ENCODE measurements at regions not wholly inside any gene's neighbourhood (a gene's known extent, or its start where the extent isn't known, plus 50 kb on each side); places are given as distances from the start of the nearest gene placed in this dataset.

DNA sequence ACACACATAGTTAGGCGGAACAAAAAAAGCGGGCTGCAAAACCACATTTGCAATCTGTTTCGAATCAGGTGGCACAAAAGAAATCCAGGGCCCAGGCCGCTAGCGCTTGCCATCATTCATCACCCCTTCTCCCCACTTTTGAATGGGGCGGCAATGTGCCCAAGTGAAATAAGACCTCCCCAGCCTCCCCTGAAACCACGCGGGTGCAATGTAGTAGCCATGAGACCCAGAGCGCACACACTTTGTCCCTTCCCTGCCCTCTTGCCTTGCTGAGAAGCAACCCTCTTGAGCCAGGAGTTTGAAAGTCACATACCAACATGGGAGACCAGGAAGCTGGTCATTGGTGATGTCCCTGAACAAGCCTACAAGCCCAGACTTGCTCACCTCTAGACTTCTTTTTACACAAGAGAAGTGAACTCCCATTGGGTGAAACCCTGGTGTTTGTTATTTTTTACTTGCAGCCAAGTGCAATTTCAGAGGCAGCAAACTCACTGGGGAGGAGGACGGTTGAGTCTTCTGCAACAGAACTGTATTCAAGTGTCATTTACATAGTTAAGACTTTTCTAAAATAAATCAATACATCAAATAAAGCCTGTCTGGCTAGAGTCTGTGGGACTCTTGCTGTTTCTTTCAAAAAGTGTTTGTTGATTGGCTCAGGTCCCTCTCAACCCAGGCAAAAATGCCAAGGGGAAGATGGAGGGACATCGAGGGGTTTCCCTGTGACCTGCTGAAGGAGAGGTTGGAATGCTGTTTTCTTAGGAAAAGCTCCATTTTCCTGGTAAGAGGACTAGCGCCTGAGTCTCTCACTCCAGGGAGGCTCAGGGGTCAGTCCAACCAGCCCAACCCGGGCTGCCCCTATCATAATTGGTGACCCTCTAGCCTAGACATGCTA is 138.1 kb upstream of the PTPN1 start:
- H3K14ac ChIP-seq (ENCODE audit: low read length): peak overlapping the region; percentile 25
- H3K23ac ChIP-seq (ENCODE audit: low read length): no peak overlapping the region
- H3K4me2 ChIP-seq (ENCODE audit: low read length): no peak overlapping the region
- H3K36me3 ChIP-seq (ENCODE audit: control insufficient read depth in 1 of 2, insufficient read depth in 2 of 2, low read length in 2 of 2): no peaks in the 10 kb centered on the region
- H2BK12ac ChIP-seq (ENCODE audit: low read length): peak overlapping the region; percentile 6
- peak overlapping the region; percentile 57 for H3K27ac ChIP-seq (ENCODE audit: low read depth, low read length)
- H3K79me2 ChIP-seq (ENCODE audit: control insufficient read depth, insufficient read depth, low read length, poor library complexity): no peaks in the 10 kb centered on the region
- H2AFZ ChIP-seq (ENCODE audit: insufficient read depth, low read length, poor library complexity): no peak overlapping the region
- peaks cover 9% of the 10 kb centered on the region for H3K79me1 ChIP-seq (ENCODE audit: low read length)
- H3K18ac ChIP-seq (ENCODE audit: low read length): no peak overlapping the region
- H2BK120ac ChIP-seq (ENCODE audit: insufficient read depth, low read length, poor library complexity): peak overlapping the region; percentile 45
- no peak overlapping the region for H3K9ac ChIP-seq (ENCODE audit: low read length)
- no CpG with 5 or more reads among the region's 13 CpGs for WGBS (ENCODE audit: extremely low coverage, insufficient coverage, insufficient read length)
- H3K27me3 ChIP-seq (ENCODE audit: insufficient read depth, low read length): no peaks in the 10 kb centered on the region
- peaks cover 4 to 7% of the 10 kb centered on the region in 2 experiments for H3K4me1 ChIP-seq (ENCODE audit: control insufficient read depth in 1 of 2, insufficient read depth in 2 of 2, low read length in 2 of 2)
- H3K9me3 ChIP-seq (ENCODE audit: insufficient read depth, low read depth, low read length): peaks cover 3% of the 10 kb centered on the region
- peak overlapping the region; percentile 24 for H4K8ac ChIP-seq (ENCODE audit: low read depth, low read length)
- DNase-seq: peak in 1 of 2 donors; percentile 58
- H3K4me3 ChIP-seq (ENCODE audit: low read depth, low read length): no peak overlapping the region
- no peak overlapping the region for H2BK5ac ChIP-seq (ENCODE audit: low read depth, low read length, poor library complexity)
- H3K4ac ChIP-seq (ENCODE audit: low read depth, low read length): no peak overlapping the region
- peak overlapping the region; percentile 64 for H2AK5ac ChIP-seq (ENCODE audit: low read length)
- H4K91ac ChIP-seq (ENCODE audit: low read depth, low read length): peak overlapping the region; percentile 81
- no peak overlapping the region for H4K12ac ChIP-seq (ENCODE audit: low read depth, low read length)

DNA sequence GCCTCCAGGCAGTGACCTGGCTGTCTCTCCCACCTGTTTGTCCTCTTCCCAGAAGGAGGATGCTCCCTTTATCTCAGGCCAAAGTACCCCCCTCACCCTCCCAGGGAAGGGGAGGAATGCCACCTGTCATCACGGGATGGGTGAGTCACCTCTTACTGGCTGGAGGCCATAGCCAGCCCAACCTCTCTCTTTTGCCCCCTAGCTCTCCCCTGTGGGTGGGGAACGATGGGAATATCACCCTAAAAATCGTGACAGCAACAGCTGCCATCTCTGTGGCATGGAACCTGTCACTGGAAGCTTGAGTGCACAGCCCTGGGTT is 137.5 kb upstream of the PTPN1 start:
- no peaks in the 10 kb centered on the region for H3K27me3 ChIP-seq (ENCODE audit: insufficient read depth, low read length)
- no peak overlapping the region for H3K14ac ChIP-seq (ENCODE audit: low read length)
- no peak overlapping the region for H3K4me2 ChIP-seq (ENCODE audit: low read length)
- no peak overlapping the region for H3K4me3 ChIP-seq (ENCODE audit: low read depth, low read length)
- H4K91ac ChIP-seq (ENCODE audit: low read depth, low read length): peak overlapping the region; percentile 51
- H2AK5ac ChIP-seq (ENCODE audit: low read length): peak overlapping the region; percentile 42
- no peak overlapping the region for H2BK5ac ChIP-seq (ENCODE audit: low read depth, low read length, poor library complexity)
- H3K18ac ChIP-seq (ENCODE audit: low read length): no peak overlapping the region
- H3K4ac ChIP-seq (ENCODE audit: low read depth, low read length): no peak overlapping the region
- DNase-seq: peak; percentile 97
- H2BK12ac ChIP-seq (ENCODE audit: low read length): peak overlapping the region; percentile 30
- H3K79me1 ChIP-seq (ENCODE audit: low read length): peaks cover 9% of the 10 kb centered on the region
- peaks cover 3% of the 10 kb centered on the region for H3K9me3 ChIP-seq (ENCODE audit: insufficient read depth, low read depth, low read length)
- no peak overlapping the region for H2BK120ac ChIP-seq (ENCODE audit: insufficient read depth, low read length, poor library complexity)
- H2AFZ ChIP-seq (ENCODE audit: insufficient read depth, low read length, poor library complexity): no peak overlapping the region
- no peaks in the 10 kb centered on the region for H3K36me3 ChIP-seq (ENCODE audit: control insufficient read depth in 1 of 2, insufficient read depth in 2 of 2, low read length in 2 of 2)
- no peak overlapping the region for H3K27ac ChIP-seq (ENCODE audit: low read depth, low read length)
- no peaks in the 10 kb centered on the region for H3K79me2 ChIP-seq (ENCODE audit: control insufficient read depth, insufficient read depth, low read length, poor library complexity)
- peaks cover 4 to 7% of the 10 kb centered on the region in 2 experiments for H3K4me1 ChIP-seq (ENCODE audit: control insufficient read depth in 1 of 2, insufficient read depth in 2 of 2, low read length in 2 of 2)
- no CpG with 5 or more reads among the region's 3 CpGs for WGBS (ENCODE audit: extremely low coverage, insufficient coverage, insufficient read length)
- no peak overlapping the region for H3K23ac ChIP-seq (ENCODE audit: low read length)
- no peak overlapping the region for H4K12ac ChIP-seq (ENCODE audit: low read depth, low read length)
- no peak overlapping the region for H3K9ac ChIP-seq (ENCODE audit: low read length)
- peak overlapping the region; percentile 29 for H4K8ac ChIP-seq (ENCODE audit: low read depth, low read length)

DNA sequence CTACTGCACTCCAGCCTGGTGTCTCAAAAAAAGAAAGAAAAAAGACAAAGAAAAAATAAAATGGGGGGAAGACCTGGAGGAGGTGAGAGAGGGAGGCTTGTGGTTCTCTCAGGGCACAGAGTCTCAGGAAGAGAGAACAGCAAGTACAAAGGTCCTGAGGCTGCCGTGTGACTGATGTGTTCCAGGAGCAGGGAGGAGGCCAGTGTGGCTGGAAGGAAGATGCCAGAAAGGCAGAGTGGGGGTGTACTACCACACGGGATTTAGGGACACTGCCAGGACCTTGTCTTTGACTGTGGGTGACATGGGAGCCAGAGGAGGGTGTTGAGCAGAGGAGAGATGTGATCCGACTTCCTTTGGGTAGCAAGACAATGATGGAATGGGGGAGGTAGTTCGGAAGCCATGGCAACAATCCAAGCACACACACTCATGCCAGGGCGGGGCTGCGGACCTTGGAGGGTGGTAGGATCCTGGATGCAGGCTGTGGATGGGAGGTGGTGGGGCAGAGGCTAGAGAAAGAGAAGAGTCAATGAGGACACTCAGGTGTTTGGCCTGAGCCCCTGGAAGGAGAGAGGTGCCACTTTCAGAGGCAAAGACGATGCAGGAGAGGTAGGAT is 136.4 kb upstream of the PTPN1 start:
- WGBS (ENCODE audit: extremely low coverage, insufficient coverage, insufficient read length): no CpG with 5 or more reads among the region's 7 CpGs
- H3K9ac ChIP-seq (ENCODE audit: low read length): no peak overlapping the region

DNA sequence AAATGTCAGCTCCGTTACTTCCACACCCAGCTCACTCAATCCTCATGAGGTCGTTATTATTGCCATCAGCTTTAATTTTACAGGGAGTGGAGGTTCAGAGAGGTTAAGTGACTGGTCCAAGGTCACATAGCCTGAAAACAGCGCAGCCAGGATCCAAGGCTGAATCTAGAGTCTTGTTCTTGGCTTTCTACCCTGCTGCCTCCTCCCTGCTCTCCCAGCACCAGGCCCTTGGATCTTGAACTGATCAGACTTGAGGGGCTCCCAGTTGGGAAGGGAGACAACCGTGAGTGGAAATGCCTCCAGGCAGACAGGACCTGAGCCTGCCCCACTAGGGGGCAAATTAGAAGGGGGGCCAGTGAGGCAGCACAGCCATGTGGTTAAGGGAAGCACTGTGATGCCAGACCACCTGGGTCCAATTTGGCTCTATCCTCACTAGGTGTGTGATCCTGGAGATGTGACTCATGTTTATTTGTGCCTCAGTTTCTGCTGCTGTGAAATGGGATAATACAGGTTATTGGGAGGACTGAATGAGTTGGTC is 135.6 kb upstream of the PTPN1 start:
- Histone ChIP-seq H2BK12ac (ENCODE audit: low read length) (no peak overlapping the region), H3K27ac (ENCODE audit: low read depth, low read length) (no peak overlapping the region), H4K12ac (ENCODE audit: low read depth, low read length) (no peak overlapping the region)

More for the DNA sequence above, 136.4 kb upstream of the PTPN1 start:
- Histone ChIP-seq H4K12ac (ENCODE audit: low read depth, low read length) (no peak overlapping the region), H3K23ac (ENCODE audit: low read length) (no peak overlapping the region), H2AK5ac (ENCODE audit: low read length) (no peak overlapping the region), H2BK5ac (ENCODE audit: low read depth, low read length, poor library complexity) (no peak overlapping the region), H2BK120ac (ENCODE audit: insufficient read depth, low read length, poor library complexity) (peak overlapping the region; percentile 21), H3K79me2 (ENCODE audit: control insufficient read depth, insufficient read depth, low read length, poor library complexity) (no peaks in the 10 kb centered on the region), H3K4me3 (ENCODE audit: low read depth, low read length) (no peak overlapping the region), H3K4me1 (ENCODE audit: control insufficient read depth in 1 of 2, insufficient read depth in 2 of 2, low read length in 2 of 2) (peaks cover 4 to 7% of the 10 kb centered on the region in 2 experiments), H2BK12ac (ENCODE audit: low read length) (peak overlapping the region; percentile 47), H3K9me3 (ENCODE audit: insufficient read depth, low read depth, low read length) (peaks cover 3% of the 10 kb centered on the region), H3K79me1 (ENCODE audit: low read length) (peaks cover 9% of the 10 kb centered on the region), H3K4ac (ENCODE audit: low read depth, low read length) (no peak overlapping the region), H4K8ac (ENCODE audit: low read depth, low read length) (no peak overlapping the region), H3K27ac (ENCODE audit: low read depth, low read length) (no peak overlapping the region), H3K18ac (ENCODE audit: low read length) (no peak overlapping the region), H3K27me3 (ENCODE audit: insufficient read depth, low read length) (no peaks in the 10 kb centered on the region), H3K36me3 (ENCODE audit: control insufficient read depth in 1 of 2, insufficient read depth in 2 of 2, low read length in 2 of 2) (no peaks in the 10 kb centered on the region), H3K14ac (ENCODE audit: low read length) (peak overlapping the region; percentile 9), H2AFZ (ENCODE audit: insufficient read depth, low read length, poor library complexity) (no peak overlapping the region), H4K91ac (ENCODE audit: low read depth, low read length) (peak overlapping the region; percentile 16), H3K4me2 (ENCODE audit: low read length) (no peak overlapping the region)
- peak in 1 of 2 donors; percentile 22 for DNase-seq

More for the DNA sequence above, 135.6 kb upstream of the PTPN1 start:
- no peak overlapping the region for H2AFZ ChIP-seq (ENCODE audit: insufficient read depth, low read length, poor library complexity)
- H4K91ac ChIP-seq (ENCODE audit: low read depth, low read length): no peak overlapping the region
- H3K36me3 ChIP-seq (ENCODE audit: control insufficient read depth in 1 of 2, insufficient read depth in 2 of 2, low read length in 2 of 2): no peaks in the 10 kb centered on the region
- no CpG with 5 or more reads among the region's 4 CpGs for WGBS (ENCODE audit: extremely low coverage, insufficient coverage, insufficient read length)
- no peak overlapping the region for H3K14ac ChIP-seq (ENCODE audit: low read length)
- no peak overlapping the region for H2BK5ac ChIP-seq (ENCODE audit: low read depth, low read length, poor library complexity)
- no peak for DNase-seq
- no peaks in the 10 kb centered on the region for H3K27me3 ChIP-seq (ENCODE audit: insufficient read depth, low read length)
- H3K4ac ChIP-seq (ENCODE audit: low read depth, low read length): no peak overlapping the region
- no peak overlapping the region for H3K23ac ChIP-seq (ENCODE audit: low read length)
- no peak overlapping the region for H3K18ac ChIP-seq (ENCODE audit: low read length)
- H3K4me1 ChIP-seq (ENCODE audit: control insufficient read depth in 1 of 2, insufficient read depth in 2 of 2, low read length in 2 of 2): peaks cover 4 to 7% of the 10 kb centered on the region in 2 experiments
- H2BK120ac ChIP-seq (ENCODE audit: insufficient read depth, low read length, poor library complexity): no peak overlapping the region
- no peak overlapping the region for H3K9ac ChIP-seq (ENCODE audit: low read length)
- no peak overlapping the region for H2AK5ac ChIP-seq (ENCODE audit: low read length)
- H3K79me1 ChIP-seq (ENCODE audit: low read length): peaks cover 9% of the 10 kb centered on the region
- H3K9me3 ChIP-seq (ENCODE audit: insufficient read depth, low read depth, low read length): peaks cover 3% of the 10 kb centered on the region
- no peak overlapping the region for H4K8ac ChIP-seq (ENCODE audit: low read depth, low read length)
- H3K4me3 ChIP-seq (ENCODE audit: low read depth, low read length): no peak overlapping the region
- H3K79me2 ChIP-seq (ENCODE audit: control insufficient read depth, insufficient read depth, low read length, poor library complexity): no peaks in the 10 kb centered on the region
- no peak overlapping the region for H3K4me2 ChIP-seq (ENCODE audit: low read length)
